ENCODE measurements at regions not wholly inside any gene's neighbourhood (a gene's known extent, or its start where the extent isn't known, plus 50 kb on each side); places are given as distances from the start of the nearest gene placed in this dataset.

GRCh38 chr12:91836696-91837095 is 308.9 kb downstream of the BTG1 start:
- DNase-seq = no peak

GRCh38 chr12:91836264-91836663 is 309.4 kb downstream of the BTG1 start:
- peak in 1 of 2 experiments; percentile 19 for DNase-seq

DNA sequence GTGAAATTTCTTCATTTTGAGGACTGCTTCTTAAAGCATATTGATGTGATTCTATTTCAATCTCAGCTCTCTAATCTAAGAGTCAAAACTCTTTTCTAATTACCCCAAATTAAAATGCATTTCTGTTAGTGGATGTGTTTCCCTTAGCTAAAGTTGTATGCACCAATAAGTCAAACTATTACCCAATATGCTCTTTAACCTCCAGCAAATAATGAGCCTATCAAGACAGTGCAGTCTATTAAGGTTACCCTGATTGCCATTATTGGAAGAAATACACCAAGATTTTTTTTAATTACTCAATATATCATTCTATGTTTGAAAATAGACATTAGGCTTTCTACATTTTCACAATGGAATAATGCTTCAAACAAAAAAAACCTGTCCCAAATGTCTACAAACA is 310.0 kb downstream of the BTG1 start:
- DNase-seq = no peak

DNA sequence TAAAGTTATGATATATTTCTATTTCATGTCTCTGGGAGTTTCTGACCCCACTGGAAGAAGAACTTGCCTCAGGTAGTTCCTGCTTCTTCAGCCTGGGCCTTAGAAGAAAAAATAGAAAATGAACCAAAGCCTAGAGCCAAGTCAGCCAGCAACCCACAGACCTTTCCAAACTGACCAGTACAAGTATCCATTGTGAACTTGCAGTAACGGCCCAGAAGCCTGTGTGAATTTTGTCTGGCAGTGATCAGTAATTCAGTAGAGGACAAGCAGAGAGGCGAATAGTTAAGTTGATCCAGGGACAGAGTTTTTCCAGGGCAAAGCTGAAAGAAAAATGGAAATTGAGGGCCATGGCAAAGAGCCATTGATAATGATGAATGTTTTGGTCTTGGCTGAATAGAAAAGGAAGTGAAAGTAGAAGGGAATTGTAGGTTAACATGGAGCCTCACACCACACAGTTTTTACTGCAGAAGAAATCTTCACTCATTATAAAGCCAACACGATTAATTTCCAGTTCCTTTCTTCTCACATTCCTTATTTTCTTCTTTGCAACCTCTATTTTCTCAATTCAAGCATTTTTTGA is 311.8 kb downstream of the BTG1 start:
- no peak for DNase-seq

DNA sequence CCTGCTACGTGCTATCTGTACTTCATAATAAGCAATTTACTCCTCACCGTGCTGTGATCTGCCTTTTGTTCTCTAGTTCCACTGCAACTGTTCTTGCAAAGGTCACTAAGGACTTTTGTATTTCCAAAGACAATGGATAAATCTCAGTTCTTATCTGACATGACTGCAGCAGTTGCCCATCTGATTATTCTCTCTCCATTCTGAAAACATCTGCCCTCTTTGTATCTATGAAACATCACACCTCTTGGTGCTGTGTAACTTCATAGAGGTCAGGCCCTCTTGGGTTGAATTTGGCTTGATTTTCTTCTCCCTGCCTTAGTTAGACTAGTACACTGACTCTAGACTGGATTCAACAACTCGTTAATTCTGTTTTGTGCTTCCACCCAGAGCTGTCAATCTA is 319.6 kb downstream of the BTG1 start:
- no peak for DNase-seq

DNA sequence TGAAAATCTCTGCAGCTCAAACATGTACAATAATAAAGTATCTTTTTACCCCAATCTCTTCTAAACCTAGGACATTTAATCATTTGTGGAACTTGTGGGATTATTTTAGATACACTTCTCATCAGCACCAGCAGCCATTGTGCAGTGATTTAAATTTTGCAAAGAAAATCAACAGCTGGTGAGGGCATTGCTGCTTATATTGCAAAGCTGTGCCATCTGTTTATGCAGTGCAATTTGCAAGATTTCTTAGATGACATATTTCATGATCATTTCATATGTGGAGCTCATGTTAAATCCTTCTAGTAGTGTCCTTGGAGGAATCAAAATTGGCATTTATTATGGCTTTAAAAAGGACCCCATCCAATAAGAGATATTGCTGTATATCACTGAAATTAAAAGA is 320.7 kb downstream of the BTG1 start:
- no peak for DNase-seq

- DNase-seq = peak in 1 of 2 experiments; percentile 14
Observed at GRCh38 chr12:91819132-91819447, 326.6 kb downstream of the BTG1 start.

DNA sequence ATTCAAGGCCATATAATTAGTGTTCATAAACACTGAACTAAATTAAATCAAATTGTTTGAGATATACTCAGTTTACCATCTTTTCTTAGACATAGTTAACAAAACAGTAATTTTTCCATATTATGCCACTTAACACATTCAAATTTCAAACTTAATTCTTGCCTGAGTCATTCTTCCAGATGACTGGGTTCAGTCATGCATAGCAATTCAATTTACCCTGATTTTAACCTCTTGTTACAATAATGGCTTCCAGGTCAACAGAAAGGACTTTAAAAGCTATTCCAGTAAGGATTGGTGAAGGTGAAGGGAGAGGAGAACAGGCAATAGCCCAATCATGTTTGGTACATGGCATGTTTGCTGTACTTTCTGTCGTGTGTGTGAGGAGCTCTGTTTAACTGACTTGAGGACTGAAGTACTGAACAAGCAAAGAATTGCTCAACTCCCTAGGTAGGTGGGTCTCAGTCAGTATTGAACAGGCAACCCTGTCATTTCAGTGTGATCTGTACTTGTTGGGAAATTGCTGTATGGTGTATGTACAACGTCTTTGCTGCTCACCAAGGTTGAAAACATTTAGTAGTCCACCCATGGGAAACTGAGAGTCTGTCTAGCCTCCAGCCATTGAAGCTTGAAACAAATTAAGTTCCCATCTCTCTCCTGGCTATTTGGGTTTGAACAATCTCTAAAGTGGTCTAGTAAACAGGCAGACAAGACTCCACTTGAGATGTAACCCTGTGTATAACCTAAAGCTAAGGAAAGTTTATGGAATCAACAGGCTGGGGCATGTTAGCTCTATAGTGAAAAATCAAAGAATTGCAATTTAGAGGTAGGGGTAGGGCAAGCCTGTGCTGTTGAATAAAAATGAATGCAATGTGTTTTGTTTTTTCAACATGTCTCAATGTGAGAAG is 327.2 kb downstream of the BTG1 start:
- no peak for DNase-seq

- no peak for DNase-seq
Observed at GRCh38 chr12:91817517-91817916, 328.1 kb downstream of the BTG1 start.

DNA sequence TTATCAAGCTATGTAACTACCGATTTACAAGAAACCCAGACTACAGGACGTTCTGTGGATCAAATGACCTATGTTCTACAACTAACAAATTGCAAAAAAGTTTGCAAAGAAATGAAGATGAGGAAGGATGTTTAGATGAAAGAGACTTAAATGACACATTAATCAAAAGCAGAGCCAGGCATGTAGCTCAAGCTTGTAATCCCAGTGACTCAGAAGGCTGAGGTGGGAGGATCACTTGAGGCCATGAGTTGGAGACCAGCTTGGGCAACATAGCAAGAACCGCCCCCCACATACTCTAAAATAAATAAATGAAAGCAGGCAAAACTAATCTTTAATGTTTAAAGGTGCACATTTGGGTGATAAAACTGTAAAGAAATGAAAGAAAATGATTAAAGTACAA is 331.9 kb downstream of the BTG1 start:
- DNase-seq = no peak

- peak; percentile 40 to 49 for DNase-seq
Observed at GRCh38 chr12:91811481-91812287, 334.0 kb downstream of the BTG1 start.

GRCh38 chr12:91810531-91811451 is 334.9 kb downstream of the BTG1 start:
- no peak for DNase-seq

DNA sequence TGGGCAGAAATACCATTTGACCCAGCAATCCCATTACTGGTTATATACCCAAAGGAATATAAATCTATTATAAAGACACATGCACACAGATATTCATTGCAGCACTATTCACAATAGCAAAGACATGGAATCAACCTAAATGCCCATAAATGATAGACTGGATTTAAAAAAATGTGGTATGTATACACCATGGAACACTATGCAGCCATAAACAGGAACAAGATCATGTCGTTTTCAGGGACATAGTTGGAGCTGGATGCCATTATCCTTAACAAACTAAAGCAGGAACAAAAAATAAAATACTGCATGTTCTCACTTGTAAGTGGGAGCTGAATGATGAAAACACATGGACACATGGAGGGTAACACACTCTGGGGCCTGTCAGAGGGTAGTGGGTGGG is 335.6 kb downstream of the BTG1 start:
- DNase-seq = no peak

DNA sequence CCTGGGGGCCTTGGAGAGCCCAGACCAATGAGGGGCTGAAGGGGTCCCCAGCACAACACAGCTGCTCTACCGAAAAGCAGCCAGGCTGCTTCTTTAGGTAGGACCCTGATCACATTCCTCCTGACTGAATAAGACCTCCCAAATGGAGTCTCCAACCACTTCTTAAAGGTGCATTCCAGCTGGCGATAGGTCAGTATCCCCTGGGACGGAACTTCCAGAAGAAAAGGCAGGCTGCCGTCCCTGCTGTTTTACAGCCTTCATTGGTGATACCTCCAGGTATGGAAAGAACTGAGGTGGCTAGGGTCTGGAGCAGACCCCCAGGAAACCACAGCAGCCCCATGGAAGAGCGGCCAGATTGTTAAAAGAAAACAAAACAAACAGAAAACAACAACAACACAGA is 340.6 kb downstream of the BTG1 start:
- DNase-seq = no peak

DNA sequence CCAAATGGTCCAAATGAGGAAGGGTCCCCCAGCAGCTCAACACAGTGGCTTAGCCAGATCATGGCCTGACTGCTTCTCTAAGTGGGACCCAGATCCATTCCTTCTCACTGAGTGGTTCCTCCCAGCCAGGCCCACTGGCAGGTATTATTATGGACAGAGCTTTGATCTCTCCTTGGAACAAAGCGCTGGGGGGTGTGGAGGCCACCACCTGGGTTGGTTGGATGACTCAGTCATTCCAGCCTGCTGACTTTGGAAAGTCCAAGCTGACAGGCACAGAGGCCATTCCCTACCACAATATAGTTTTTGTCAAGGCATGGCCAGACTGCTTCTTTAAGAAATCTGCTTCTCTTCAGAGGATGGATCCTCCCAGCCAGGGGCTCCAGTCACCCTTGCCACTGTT is 341.1 kb downstream of the BTG1 start:
- no peak for DNase-seq

GRCh38 chr12:91801048-91801447 is 344.6 kb downstream of the BTG1 start:
- no peak for DNase-seq

DNA sequence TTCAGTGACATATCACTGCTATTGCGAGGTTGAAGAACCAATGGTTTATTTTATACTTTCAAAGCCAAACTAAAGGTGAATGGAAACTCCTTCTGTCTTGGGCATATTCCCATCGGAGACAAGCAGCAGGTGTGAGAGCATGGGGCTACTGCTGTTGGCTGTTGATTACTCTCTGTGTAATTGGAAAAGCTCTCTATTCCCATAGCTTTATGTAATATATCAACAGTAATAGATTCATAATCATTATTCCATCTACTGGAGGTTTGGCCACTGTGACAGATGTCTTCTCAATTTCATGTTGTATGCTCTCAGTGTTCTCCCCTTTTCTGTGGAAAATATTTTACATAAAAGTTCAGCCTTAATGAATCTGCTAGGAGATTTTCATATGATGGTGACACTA is 352.0 kb downstream of the BTG1 start:
- DNase-seq = no peak

GRCh38 chr12:91792597-91792996 is 353.0 kb downstream of the BTG1 start:
- no peak for DNase-seq

- peak in 1 of 2 experiments; percentile 27 for DNase-seq
Observed at GRCh38 chr12:91786499-91787272, 359.0 kb downstream of the BTG1 start.

- peak in 1 of 2 experiments; percentile 33 for DNase-seq
Observed at GRCh38 chr12:91785655-91786498, 359.8 kb downstream of the BTG1 start.

GRCh38 chr12:91781114-91781513 is 364.5 kb downstream of the BTG1 start:
- DNase-seq = no peak
